DND-41 (cell line): ENCODE measurements at regions not wholly inside any gene's neighbourhood (a gene's known extent, or its start where the extent isn't known, plus 50 kb on each side); places are given as distances from the start of the nearest gene placed in this dataset.

Experiments
- ATAC-seq: fragments of 200-7000 bp; cut with Tn5 transposase; 3 replicates; pipeline ENCODE4 v1.9.1; 2021; ENCODE audit warnings: low read depth; ENCODE audit not compliant: insufficient read depth
- DNase-seq: peaks from one replicate; pipeline ENCODE4 v3.0.0-alpha.2; 2020
- H2AFZ ChIP-seq: 2 replicates; pipeline ENCODE4 v1.6.0; 2012; ENCODE audit warnings: low read depth, low read length
- H3K27ac ChIP-seq: 2 replicates; pipeline ENCODE4 v1.5.1; 2012; ENCODE audit warnings: low read length, inconsistent platforms
- H3K27me3 ChIP-seq: fragments of 200-600 bp; sonication (generic); 2 replicates; pipeline ENCODE4 v1.6.0; 2012; ENCODE audit warnings: low read length, mild to moderate bottlenecking, inconsistent platforms; ENCODE audit not compliant: insufficient read depth, poor library complexity
- H3K36me3 ChIP-seq: 2 replicates; pipeline ENCODE4 v1.5.1; 2012; ENCODE audit warnings: low read length, inconsistent platforms; ENCODE audit not compliant: insufficient read depth
- H3K4me1 ChIP-seq: 2 replicates; pipeline ENCODE4 v1.5.1; 2012; ENCODE audit warnings: mild to moderate bottlenecking, low read length; ENCODE audit not compliant: insufficient read depth
- H3K4me2 ChIP-seq: 2 replicates; pipeline ENCODE4 v1.6.0; 2012; ENCODE audit warnings: mild to moderate bottlenecking, moderate library complexity, low read length, inconsistent platforms; ENCODE audit not compliant: insufficient read depth
- H3K4me3 ChIP-seq, 2 experiments: fragments of 200-600 bp in 1 of 2; shearing (Covaris generic) in 1 of 2; 2 replicates each; pipeline ENCODE4 v1.5.1; 2012 to 2016; ENCODE audit warnings: inconsistent platforms in 2 of 2, low read length in 2 of 2, mild to moderate bottlenecking in 2 of 2, low read depth in 1 of 2, moderate library complexity in 1 of 2
- H3K79me2 ChIP-seq: 2 replicates; pipeline ENCODE4 v1.6.0; 2012; ENCODE audit warnings: low read length, inconsistent platforms; ENCODE audit not compliant: insufficient read depth
- H3K9ac ChIP-seq: 2 replicates; pipeline ENCODE4 v1.6.0; 2012; ENCODE audit warnings: low read depth, mild to moderate bottlenecking, inconsistent platforms, low read length, moderate library complexity
- H3K9me3 ChIP-seq: 2 replicates; pipeline ENCODE4 v1.5.1; 2012; ENCODE audit warnings: low read length, moderate library complexity, mild to moderate bottlenecking, inconsistent platforms; ENCODE audit not compliant: insufficient read depth, severe bottlenecking
- H4K20me1 ChIP-seq: 2 replicates; pipeline ENCODE4 v1.6.0; 2012; ENCODE audit warnings: low read length; ENCODE audit not compliant: insufficient read depth
- EZH2 ChIP-seq: IDR thresholded peaks from 3 replicates; pipeline ENCODE4 v1.6.1; 2012; ENCODE audit warnings: borderline replicate concordance, low read depth, mild to moderate bottlenecking, moderate library complexity, low read length, inconsistent platforms; ENCODE audit not compliant: severe bottlenecking
- TF ChIP-seq, protein P1 (sequence below): IDR thresholded peaks from 2 replicates; pipeline ENCODE4 v1.5.1; 2012; ENCODE audit warnings: borderline replicate concordance, low read length, moderate library complexity, mild to moderate bottlenecking; ENCODE audit not compliant: poor library complexity, severe bottlenecking; ENCODE audit errors: extremely low read depth

DNA sequence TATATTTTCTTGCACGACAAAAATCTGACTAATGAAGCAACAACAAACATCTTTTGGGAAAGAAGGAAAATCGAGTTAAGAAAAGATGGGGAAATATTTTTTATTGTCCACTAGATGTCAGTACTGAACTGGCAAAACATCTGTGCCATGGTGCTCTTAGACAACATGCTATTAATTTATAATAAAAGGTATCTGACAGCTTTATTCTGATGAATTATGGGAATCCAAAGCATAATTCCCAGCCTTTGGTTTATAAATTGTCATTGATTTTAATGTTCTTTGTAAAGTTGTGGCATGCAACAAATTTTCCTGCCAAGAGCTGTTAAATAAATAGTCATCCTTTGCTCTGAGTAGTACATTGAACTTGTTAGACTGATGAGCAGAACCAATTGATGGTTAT is 231.2 kb downstream of the ETNK1 start:
- H3K36me3 ChIP-seq: no peaks in the 10 kb centered on the region
- H3K4me2 ChIP-seq: no peak overlapping the region
- DNase-seq (no peak), ATAC-seq (no peak)
- TF ChIP-seq EZH2: no peak
- TF ChIP-seq, protein P1, sequence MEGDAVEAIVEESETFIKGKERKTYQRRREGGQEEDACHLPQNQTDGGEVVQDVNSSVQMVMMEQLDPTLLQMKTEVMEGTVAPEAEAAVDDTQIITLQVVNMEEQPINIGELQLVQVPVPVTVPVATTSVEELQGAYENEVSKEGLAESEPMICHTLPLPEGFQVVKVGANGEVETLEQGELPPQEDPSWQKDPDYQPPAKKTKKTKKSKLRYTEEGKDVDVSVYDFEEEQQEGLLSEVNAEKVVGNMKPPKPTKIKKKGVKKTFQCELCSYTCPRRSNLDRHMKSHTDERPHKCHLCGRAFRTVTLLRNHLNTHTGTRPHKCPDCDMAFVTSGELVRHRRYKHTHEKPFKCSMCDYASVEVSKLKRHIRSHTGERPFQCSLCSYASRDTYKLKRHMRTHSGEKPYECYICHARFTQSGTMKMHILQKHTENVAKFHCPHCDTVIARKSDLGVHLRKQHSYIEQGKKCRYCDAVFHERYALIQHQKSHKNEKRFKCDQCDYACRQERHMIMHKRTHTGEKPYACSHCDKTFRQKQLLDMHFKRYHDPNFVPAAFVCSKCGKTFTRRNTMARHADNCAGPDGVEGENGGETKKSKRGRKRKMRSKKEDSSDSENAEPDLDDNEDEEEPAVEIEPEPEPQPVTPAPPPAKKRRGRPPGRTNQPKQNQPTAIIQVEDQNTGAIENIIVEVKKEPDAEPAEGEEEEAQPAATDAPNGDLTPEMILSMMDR: peak; percentile 63
- H3K27me3 ChIP-seq: peaks cover 10% of the 10 kb centered on the region
- no peak overlapping the region for H3K9ac ChIP-seq
- H3K4me3 ChIP-seq: no peak overlapping the region
- no peaks in the 10 kb centered on the region for H3K79me2 ChIP-seq
- no peak overlapping the region for H3K27ac ChIP-seq
- H3K9me3 ChIP-seq: no peaks in the 10 kb centered on the region
- no peaks in the 10 kb centered on the region for H4K20me1 ChIP-seq
- H3K4me1 ChIP-seq: no peaks in the 10 kb centered on the region
- H2AFZ ChIP-seq: no peak overlapping the region

- TF ChIP-seq, protein P1: no peak
- TF ChIP-seq EZH2: no peak
- Histone ChIP-seq H3K36me3 (no peaks in the 10 kb centered on the region), H3K4me2 (no peak overlapping the region), H3K4me1 (no peaks in the 10 kb centered on the region), H3K9me3 (no peaks in the 10 kb centered on the region), H3K79me2 (no peaks in the 10 kb centered on the region), H3K9ac (no peak overlapping the region), H2AFZ (no peak overlapping the region; the same call in 1 of the 2 replicates), H3K27ac (no peak overlapping the region), H3K4me3 (no peak overlapping the region), H4K20me1 (no peaks in the 10 kb centered on the region), H3K27me3 (peaks cover 17% of the 10 kb centered on the region)
- DNase-seq (no peak), ATAC-seq (no peak)
Observed at GRCh38 chr12:22858849-22859570, 234.0 kb downstream of the ETNK1 start.

DNA sequence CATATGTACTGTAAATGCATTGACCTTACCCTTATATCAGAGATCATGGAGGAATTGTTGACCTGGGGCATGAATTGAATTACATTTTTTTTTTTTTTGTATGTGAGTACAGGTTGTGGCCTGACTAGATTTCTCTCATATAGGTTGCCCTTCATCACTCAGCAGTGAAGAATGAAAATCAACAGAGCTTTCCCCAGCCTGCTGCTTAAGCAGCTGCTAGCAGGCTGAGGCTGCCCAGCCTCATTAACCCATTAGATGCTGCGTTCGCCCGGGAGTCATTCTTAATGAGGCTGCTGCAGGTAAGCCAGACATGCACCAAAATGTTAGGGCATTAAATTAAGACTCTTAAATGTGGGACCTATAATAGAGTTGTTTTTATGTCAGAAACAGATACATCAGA is 236.0 kb downstream of the ETNK1 start:
- no peaks in the 10 kb centered on the region for H3K79me2 ChIP-seq
- no peak overlapping the region for H3K4me3 ChIP-seq
- H2AFZ ChIP-seq: no peak overlapping the region
- peaks cover 21% of the 10 kb centered on the region for H3K27me3 ChIP-seq
- no peaks in the 10 kb centered on the region for H3K4me1 ChIP-seq
- DNase-seq (no peak), ATAC-seq (no peak)
- no peaks in the 10 kb centered on the region for H3K36me3 ChIP-seq
- no peak overlapping the region for H3K4me2 ChIP-seq
- H3K27ac ChIP-seq: no peak overlapping the region
- H3K9ac ChIP-seq: no peak overlapping the region
- H3K9me3 ChIP-seq: no peaks in the 10 kb centered on the region
- TF ChIP-seq, protein P1: no peak
- no peak for TF ChIP-seq EZH2
- H4K20me1 ChIP-seq: no peaks in the 10 kb centered on the region

- H3K9me3 ChIP-seq: no peaks in the 10 kb centered on the region
- H3K36me3 ChIP-seq: no peaks in the 10 kb centered on the region
- no peak overlapping the region for H3K9ac ChIP-seq
- H3K4me2 ChIP-seq: no peak overlapping the region
- H3K4me3 ChIP-seq: no peak overlapping the region
- H3K27me3 ChIP-seq: peaks cover 16% of the 10 kb centered on the region
- no peak overlapping the region for H3K27ac ChIP-seq
- no peak for TF ChIP-seq EZH2
- TF ChIP-seq, protein P1: no peak
- no peaks in the 10 kb centered on the region for H3K4me1 ChIP-seq
- no peaks in the 10 kb centered on the region for H3K79me2 ChIP-seq
- no peak overlapping the region for H2AFZ ChIP-seq
- ATAC-seq (no peak), DNase-seq (no peak)
- H4K20me1 ChIP-seq: no peaks in the 10 kb centered on the region
Observed at GRCh38 chr12:22865822-22866221, 240.9 kb downstream of the ETNK1 start.
